WTC11 (cell line): ENCODE measurements at regions not wholly inside any gene's neighbourhood (a gene's known extent, or its start where the extent isn't known, plus 50 kb on each side); places are given as distances from the start of the nearest gene placed in this dataset.

ENCODE experiments used
- ATF2 ChIP-seq: sonication (generic); formaldehyde crosslinking; IDR thresholded peaks from 2 replicates; pipeline ENCODE4 v1.8.1; 2022; ENCODE audit warnings: low read depth, missing genetic modification reagents, borderline replicate concordance
- CREM ChIP-seq: sonication (generic); formaldehyde crosslinking; IDR thresholded peaks from 2 replicates; pipeline ENCODE4 v1.8.1; 2022; ENCODE audit warnings: mild to moderate bottlenecking, missing genetic modification reagents, moderate library complexity
- CTCF ChIP-seq: fragments of 200-600 bp; IDR thresholded peaks from 2 replicates; pipeline ENCODE4 v1.8.0; 2022; ENCODE audit warnings: antibody characterized with exemption
- ETV6 ChIP-seq: sonication (generic); formaldehyde crosslinking; IDR thresholded peaks from 2 replicates; pipeline ENCODE4 v1.8.1; 2022; ENCODE audit warnings: mild to moderate bottlenecking, missing genetic modification reagents
- JUN ChIP-seq: sonication (generic); formaldehyde crosslinking; IDR thresholded peaks from 2 replicates; pipeline ENCODE4 v1.8.0; 2023; ENCODE audit warnings: mild to moderate bottlenecking, missing genetic modification reagents
- MAX ChIP-seq: sonication (generic); formaldehyde crosslinking; IDR thresholded peaks from 2 replicates; pipeline ENCODE4 v1.8.0; 2022; ENCODE audit warnings: mild to moderate bottlenecking, missing genetic modification reagents
- NR1H2 ChIP-seq: sonication (generic); formaldehyde crosslinking; IDR thresholded peaks from 2 replicates; pipeline ENCODE4 v1.9.0; 2021; ENCODE audit warnings: mild to moderate bottlenecking, moderate library complexity, missing genetic modification reagents
- PREB ChIP-seq: sonication (generic); formaldehyde crosslinking; IDR thresholded peaks from 2 replicates; pipeline ENCODE4 v1.8.1; 2022; ENCODE audit warnings: mild to moderate bottlenecking, missing genetic modification reagents, moderate library complexity, borderline replicate concordance
- ZBTB43 ChIP-seq: sonication (generic); formaldehyde crosslinking; IDR thresholded peaks from 2 replicates; pipeline ENCODE4 v1.8.1; 2023; ENCODE audit warnings: mild to moderate bottlenecking, missing genetic modification reagents
- ZNF138 ChIP-seq: sonication (generic); formaldehyde crosslinking; conservative IDR thresholded peaks from 2 replicates; pipeline ENCODE4 v1.8.1; 2022; ENCODE audit warnings: mild to moderate bottlenecking, moderate library complexity, missing genetic modification reagents
- ZNF232 ChIP-seq: sonication (generic); formaldehyde crosslinking; IDR thresholded peaks from 2 replicates; pipeline ENCODE4 v1.8.0; 2022; ENCODE audit warnings: mild to moderate bottlenecking, missing genetic modification reagents
- TF ChIP-seq, protein P1 (sequence below): sonication (generic); formaldehyde crosslinking; conservative IDR thresholded peaks from 2 replicates; pipeline ENCODE4 v1.8.1; 2022; ENCODE audit warnings: mild to moderate bottlenecking, missing genetic modification reagents
- TF ChIP-seq, protein P2 (sequence below): sonication (generic); formaldehyde crosslinking; IDR thresholded peaks from 2 replicates; pipeline ENCODE4 v1.8.0; 2022; ENCODE audit warnings: mild to moderate bottlenecking, missing genetic modification reagents
- TF ChIP-seq, protein P3 (sequence below): sonication (generic); formaldehyde crosslinking; IDR thresholded peaks from 2 replicates; pipeline ENCODE4 v1.8.1; 2023; ENCODE audit warnings: mild to moderate bottlenecking, missing genetic modification reagents, moderate library complexity

- TF ChIP-seq CTCF (no peak), ZNF232 (CRISPR knock-in tag) (no peak), NR1H2 (no peak), ETV6 (CRISPR knock-in tag) (no peak), MAX (no peak), CREM (no peak), ATF2 (CRISPR knock-in tag) (no peak), ZBTB43 (CRISPR knock-in tag) (no peak), PREB (CRISPR knock-in tag) (no peak), ZNF138 (CRISPR knock-in tag) (no peak), JUN (CRISPR knock-in tag) (no peak)
- TF ChIP-seq, protein P1, sequence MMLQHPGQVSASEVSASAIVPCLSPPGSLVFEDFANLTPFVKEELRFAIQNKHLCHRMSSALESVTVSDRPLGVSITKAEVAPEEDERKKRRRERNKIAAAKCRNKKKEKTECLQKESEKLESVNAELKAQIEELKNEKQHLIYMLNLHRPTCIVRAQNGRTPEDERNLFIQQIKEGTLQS (CRISPR knock-in tag): no peak
- TF ChIP-seq, protein P2, sequence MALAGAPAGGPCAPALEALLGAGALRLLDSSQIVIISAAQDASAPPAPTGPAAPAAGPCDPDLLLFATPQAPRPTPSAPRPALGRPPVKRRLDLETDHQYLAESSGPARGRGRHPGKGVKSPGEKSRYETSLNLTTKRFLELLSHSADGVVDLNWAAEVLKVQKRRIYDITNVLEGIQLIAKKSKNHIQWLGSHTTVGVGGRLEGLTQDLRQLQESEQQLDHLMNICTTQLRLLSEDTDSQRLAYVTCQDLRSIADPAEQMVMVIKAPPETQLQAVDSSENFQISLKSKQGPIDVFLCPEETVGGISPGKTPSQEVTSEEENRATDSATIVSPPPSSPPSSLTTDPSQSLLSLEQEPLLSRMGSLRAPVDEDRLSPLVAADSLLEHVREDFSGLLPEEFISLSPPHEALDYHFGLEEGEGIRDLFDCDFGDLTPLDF (CRISPR knock-in tag): no peak
- TF ChIP-seq, protein P3, sequence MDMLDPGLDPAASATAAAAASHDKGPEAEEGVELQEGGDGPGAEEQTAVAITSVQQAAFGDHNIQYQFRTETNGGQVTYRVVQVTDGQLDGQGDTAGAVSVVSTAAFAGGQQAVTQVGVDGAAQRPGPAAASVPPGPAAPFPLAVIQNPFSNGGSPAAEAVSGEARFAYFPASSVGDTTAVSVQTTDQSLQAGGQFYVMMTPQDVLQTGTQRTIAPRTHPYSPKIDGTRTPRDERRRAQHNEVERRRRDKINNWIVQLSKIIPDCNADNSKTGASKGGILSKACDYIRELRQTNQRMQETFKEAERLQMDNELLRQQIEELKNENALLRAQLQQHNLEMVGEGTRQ: no peak
Measured at GRCh38 chr2:8399731-8400130, 282.1 kb upstream of the ID2 start.
